ENCODE measurements at regions not wholly inside any gene's neighbourhood (a gene's known extent, or its start where the extent isn't known, plus 50 kb on each side); places are given as distances from the start of the nearest gene placed in this dataset.
"Not testable (repeated sequence)": the region's sequence is repeated elsewhere in the genome, so short reads cannot be mapped to it uniquely, and the experiment has no call there.

- DNase-seq = not testable (repeated sequence)
Measured at GRCh38 chr16:16563962-16564361, 185.0 kb downstream of the NPIPA7 start.

- DNase-seq = not testable (repeated sequence)
Measured at GRCh38 chr16:16565326-16565725, 186.4 kb downstream of the NPIPA7 start.

GRCh38 chr16:16570055-16570454, 191.1 kb downstream of the NPIPA7 start:
- not testable (repeated sequence) for DNase-seq

DNA sequence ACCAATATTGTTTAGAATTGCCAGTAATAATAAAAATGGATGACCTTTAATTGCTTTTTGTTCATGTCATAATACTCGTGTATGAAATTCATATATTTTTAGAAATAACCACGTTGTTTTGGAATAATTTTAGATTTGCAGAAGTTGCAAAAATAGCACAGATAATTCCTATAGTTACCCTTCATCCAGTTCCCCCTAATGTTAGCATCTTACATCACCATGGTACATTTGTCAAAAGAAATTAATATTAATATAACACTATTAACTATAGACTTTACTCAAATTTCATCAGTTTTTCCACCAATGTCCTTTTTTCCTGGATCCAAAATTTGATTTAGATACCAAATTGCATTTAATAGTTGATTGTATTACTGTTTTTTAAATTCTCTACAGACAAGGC, 191.9 kb downstream of the NPIPA7 start:
- DNase-seq = not testable (repeated sequence)

- not testable (repeated sequence) for DNase-seq
Measured at GRCh38 chr16:16572130-16572774, 193.3 kb downstream of the NPIPA7 start.

DNA sequence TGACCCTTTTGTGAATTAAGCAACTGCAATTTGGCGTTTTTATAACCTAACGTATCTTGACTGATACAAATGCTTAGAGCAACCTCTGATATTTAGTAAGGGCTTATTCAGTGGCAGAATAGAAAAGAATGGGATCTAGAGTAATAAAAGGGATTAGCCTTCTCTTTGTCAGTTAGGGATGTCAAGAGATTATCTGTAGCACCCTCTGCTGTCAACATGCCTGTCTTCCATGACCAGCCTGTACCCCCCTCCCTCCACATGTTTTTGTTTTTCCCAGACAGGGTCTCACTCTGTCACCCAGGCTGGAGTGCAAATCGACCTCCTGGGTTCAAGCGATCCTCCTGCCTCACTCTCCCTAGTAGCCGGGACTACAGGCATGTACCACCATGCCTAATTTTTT, 198.1 kb downstream of the NPIPA7 start:
- DNase-seq = not testable (repeated sequence)

DNA sequence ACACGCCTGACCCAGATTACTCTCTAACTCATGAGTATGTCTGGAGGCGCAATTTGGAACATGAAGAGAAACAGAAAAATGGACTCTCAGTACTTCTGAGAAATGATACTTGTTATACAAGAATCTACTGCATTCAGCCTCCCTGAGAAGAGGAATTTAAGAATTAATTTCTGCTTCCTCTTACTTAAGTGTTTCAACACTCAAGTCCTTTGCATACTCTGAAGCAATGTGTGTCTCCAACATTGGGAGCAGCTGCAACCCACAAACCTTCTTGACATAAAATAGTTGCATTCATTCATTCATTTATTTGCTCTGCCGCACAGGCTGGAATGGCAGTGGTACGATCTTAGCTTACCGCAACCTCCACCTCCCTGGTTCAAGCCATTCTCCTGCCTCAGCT, 199.8 kb downstream of the NPIPA7 start:
- no peak for DNase-seq

DNA sequence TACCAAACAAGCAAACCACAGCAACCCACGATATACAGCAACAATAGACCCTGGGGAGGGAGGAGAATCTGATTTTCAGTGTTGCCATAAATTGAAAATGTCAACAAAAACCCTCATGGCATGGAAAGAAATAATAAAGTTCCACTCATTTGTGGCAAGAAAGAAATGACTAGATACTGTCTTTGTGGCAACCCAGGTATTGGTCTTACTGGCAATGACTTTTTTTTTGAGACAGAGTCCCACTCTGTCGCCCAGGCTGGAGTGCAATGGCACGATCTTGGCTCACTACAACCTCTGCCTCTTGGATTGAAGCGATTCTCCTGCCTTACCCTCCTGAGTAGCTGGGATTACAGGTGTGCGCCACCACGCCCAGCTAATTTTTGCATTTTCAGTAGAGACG, 204.0 kb downstream of the NPIPA7 start:
- DNase-seq = not testable (repeated sequence)

GRCh38 chr16:16586073-16586651, 207.2 kb downstream of the NPIPA7 start:
- not testable (repeated sequence) for DNase-seq

DNA sequence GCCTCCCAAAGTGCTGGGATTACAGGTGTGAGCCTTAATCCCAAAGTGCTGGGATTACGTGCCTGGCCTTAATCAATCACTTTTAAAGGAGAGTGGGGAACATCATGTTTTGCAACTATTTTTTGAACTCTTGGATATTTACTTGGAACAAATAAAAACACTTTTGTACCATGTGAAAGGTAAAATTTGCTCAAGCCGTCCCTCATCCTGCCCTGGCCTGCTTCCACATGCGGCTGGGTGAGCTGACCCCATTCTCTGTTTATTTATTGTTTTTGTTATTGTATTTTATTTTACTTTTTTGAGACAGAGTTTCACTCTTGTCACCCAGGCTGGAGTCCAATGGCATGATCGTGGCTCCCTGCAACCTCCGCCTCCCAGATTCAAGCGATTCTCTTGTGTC, 208.0 kb downstream of the NPIPA7 start:
- not testable (repeated sequence) for DNase-seq

DNA sequence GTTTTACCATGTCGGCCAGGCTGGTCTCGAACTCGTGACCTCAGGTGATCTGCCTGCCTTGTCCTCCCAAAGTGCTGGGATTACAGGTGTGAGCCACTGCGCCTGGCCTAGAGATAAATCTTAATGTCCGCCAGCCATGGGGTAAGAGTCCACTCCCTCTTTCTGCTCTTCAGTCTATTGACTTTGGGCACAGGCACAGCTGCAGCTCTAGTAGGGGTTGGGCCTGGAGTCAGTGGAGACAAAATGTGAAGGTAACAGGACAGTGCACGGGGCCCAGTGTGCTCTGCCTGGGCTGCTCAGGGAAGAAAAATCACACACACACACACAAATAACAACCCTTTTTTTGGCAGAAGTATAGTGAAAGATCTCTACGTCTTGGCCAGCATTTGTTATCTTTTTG, 209.5 kb downstream of the NPIPA7 start:
- DNase-seq = not testable (repeated sequence)

DNA sequence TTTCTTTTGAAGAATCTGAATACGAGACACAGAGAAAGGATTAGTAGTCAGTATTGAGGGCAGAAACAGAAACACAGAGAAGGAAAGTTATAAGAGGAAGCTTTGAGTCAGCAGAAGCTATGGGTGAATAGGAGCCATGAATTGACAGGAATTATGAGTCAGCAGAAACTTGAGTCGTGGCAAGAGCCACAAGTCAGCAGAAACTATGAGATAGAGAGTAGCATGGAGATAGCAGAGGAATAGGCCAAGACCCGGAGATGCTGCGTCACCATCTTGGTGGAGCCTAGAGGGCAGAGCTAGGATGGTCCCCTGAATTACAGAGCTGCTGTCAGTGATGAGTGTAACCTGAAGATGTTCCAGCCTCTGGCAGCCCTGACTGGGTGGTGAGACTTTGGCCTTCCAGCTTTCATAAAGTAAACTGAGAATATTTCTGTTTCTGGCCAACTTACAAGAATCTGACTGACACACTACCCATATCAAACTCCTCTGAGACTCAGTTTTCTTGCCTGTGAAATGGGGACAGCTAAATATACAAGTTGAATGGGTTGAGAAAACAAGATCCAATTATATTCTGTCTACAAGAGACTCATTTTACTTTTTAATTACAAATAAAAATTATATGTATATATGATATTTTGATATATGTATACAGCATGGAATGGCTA, 211.8 kb downstream of the NPIPA7 start:
- not testable (repeated sequence) for DNase-seq

- DNase-seq = peak; percentile 0
Measured at GRCh38 chr16:16593156-16593863, 214.4 kb downstream of the NPIPA7 start.

DNA sequence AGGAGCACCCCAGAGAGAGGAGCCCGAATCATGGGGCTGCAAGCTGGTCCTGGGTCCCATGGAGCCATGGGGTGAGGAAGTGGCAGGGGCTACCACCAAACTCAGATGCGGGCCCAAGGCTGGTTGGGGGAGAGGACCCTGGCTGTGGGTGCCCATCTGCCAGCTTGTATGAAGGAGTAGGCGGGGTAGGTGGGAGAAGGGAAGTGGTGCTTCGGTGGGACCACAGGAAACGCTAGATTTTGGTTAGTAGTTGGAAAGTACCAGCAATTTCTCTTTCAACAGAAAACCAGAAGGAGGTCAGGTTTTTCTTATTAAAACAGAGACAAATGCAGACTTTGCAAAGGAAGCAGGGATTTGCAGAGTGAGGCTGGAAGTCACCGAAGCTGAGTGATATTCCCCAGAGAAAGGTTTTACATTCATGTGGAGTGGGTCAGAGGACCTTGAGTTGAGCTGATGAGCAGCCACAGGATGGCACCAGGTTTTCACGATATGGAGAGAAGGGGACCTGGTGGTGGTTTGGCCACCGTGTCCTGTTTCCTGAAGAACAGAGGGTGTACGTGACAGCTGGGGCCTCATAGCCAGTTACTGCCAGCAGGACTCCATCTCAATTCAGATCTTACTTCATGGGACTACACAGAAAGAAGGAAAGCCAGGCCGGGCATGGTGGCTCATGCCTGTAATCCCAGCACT, 216.2 kb downstream of the NPIPA7 start:
- DNase-seq = not testable (repeated sequence)

DNA sequence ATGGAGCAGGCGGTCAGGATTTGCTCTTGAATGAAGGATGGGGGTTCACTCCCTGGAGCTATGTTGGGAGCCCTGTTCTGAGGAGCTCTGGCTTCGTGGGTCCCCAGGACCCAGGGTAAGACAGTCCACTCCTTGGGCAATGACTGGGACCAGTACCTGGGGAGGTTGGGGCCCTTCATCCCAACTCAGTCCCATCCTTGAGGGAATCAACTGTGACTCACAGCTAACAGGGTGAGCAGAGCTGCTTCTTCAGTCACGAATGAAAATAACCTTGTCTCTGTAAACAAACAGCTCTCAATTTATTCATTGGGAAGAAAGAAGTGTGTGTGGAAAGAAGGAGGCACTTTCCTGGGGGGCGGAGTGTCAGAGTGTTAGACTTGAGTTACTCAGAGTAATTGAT, 222.3 kb downstream of the NPIPA7 start:
- DNase-seq = not testable (repeated sequence)

- not testable (repeated sequence) for DNase-seq
Measured at GRCh38 chr16:16607401-16608082, 228.6 kb downstream of the NPIPA7 start.

DNA sequence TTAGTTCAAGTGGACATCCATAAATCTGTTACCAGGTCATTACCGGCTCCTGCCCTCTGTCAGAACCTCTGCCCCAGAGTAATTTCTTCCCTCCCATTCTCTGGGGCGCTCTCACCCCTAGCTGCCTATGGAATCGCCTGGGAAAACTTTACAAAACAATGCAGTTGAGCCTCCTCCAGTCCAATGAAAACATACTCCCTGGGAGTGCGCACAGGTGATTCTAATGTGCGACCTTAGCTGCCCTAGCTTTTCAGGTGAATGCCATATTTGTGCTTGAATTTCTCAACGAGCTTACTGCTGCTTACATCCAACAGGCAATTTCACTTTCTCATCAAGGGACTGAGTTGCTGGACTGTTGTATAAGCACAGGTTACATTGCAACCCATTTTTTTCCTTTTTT, 230.7 kb downstream of the NPIPA7 start:
- not testable (repeated sequence) for DNase-seq

DNA sequence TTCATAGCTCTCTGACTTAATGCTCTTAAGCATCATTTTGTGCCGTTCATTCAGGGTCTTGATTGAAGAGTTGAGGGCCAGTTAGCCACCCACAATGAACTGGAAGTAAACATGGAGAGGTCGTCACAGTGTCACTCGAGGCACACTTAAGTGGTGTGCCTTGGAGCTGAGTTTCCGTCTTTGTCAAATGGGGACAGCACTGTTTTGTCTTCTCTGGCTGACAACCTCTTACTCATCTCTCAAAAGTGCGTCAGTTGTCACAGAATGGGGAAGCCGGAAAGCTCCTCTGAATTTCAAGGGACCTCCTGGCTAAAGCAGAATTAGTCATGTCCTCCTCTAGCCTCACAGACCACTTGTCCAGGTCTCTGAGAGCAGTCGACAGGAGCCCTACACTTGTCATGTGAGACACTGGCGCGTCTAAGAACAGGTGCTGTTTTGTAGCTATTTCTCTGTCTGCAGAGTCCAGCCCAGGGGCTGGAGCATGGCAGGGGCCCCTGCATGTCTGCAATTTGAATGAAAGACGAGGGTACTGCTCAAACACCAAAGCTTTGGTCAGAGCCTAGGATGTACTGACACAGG, 231.5 kb downstream of the NPIPA7 start:
- not testable (repeated sequence) for DNase-seq

GRCh38 chr16:16613212-16613611, 234.3 kb downstream of the NPIPA7 start:
- DNase-seq = not testable (repeated sequence)

DNA sequence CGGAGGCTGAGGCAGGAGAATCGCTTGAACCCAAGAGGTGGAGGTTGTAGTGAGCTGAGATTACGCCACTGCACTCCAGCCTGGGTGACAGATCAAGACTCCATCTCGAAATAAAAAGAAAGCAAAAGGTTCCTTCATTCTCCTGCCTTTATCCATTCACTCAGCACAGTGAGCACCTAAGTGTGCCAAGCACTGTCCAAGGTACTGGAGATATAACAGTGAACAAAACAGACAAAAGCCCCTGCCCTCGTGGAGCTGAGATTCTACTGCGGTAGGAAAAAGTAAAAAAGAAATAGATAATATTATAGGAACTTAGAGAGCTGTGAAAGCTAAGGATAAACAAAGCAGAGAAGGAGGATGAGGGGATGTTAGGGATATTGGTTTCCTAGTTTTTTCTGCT, 235.5 kb downstream of the NPIPA7 start:
- not testable (repeated sequence) for DNase-seq

DNA sequence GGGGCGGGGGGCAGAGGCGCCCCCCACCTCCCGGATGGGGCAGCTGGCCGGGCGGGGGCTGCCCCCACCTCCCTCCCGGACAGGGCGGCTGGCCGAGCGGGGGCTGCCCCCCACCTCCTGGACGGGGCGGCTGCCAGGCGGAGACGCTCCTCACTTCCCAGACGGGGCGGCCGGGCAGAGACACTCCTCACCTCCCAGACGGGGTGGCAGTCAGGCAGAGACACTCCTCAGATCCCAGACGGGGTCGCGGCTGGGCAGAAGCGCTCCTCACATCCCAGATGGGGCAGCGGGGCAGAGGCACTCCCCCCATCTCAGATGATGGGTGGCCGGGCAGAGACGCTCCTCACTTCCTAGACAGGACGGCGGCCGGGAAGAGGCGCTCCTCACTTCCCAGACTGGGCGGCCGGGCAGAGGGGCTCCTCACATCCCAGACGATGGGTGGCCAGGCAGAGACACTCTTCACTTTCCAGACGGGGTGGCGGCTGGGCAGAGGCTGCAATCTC, 240.1 kb downstream of the NPIPA7 start:
- DNase-seq = not testable (repeated sequence)

- not testable (repeated sequence) for DNase-seq
Measured at GRCh38 chr16:16624367-16624766, 245.4 kb downstream of the NPIPA7 start.
